ENCODE measurements at regions not wholly inside any gene's neighbourhood (a gene's known extent, or its start where the extent isn't known, plus 50 kb on each side); places are given as distances from the start of the nearest gene placed in this dataset.

DNA sequence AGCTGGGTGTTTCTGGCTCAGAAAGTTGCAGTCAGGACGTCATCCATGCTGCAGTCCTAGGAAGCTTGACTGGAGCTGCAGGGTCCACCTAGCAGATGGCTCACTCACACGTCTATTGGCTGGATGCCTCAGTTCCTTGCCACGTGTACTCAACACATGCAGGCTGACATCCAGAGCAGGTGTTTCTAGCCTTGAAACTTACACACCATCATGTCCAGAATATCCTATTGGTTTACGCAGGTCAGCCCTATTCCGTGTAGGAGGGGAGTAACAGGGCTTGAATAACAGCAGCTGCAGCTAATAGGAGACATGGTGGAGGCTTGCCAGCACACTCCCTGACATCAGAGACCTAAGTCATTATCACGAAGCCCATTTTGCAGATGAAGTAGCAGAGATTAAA, 473.5 kb downstream of the ACTL7B start:
- no TSS peak for BruUV-seq (replicated peaks)
- TF ChIP-seq, protein P1, sequence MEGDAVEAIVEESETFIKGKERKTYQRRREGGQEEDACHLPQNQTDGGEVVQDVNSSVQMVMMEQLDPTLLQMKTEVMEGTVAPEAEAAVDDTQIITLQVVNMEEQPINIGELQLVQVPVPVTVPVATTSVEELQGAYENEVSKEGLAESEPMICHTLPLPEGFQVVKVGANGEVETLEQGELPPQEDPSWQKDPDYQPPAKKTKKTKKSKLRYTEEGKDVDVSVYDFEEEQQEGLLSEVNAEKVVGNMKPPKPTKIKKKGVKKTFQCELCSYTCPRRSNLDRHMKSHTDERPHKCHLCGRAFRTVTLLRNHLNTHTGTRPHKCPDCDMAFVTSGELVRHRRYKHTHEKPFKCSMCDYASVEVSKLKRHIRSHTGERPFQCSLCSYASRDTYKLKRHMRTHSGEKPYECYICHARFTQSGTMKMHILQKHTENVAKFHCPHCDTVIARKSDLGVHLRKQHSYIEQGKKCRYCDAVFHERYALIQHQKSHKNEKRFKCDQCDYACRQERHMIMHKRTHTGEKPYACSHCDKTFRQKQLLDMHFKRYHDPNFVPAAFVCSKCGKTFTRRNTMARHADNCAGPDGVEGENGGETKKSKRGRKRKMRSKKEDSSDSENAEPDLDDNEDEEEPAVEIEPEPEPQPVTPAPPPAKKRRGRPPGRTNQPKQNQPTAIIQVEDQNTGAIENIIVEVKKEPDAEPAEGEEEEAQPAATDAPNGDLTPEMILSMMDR (IDR thresholded peaks at IDR 0.05; ENCODE audit: insufficient read depth in 1 of 2, low read depth in 1 of 2, low read length in 1 of 2, severe bottlenecking in 1 of 2, unreplicated experiment in 1 of 2) = no peak
- intact Hi-C loops (cut with micrococcal nuclease; ENCODE audit: unreplicated experiment) = no loop called here
- ChIA-PET CTCF (no interaction called here), POLR2A (no interaction called here)
- Histone ChIP-seq H3K4me3 (ENCODE audit: low read depth, low read length) (no peak overlapping the region), H3K36me3 (ENCODE audit: control insufficient read depth, insufficient read depth, low read length) (no peaks in the 10 kb centered on the region), H3K27me3 (replicated peaks; ENCODE audit: control insufficient read depth, insufficient read depth, low read length) (no peaks in the 10 kb centered on the region), H3K9me3 (no peaks in the 10 kb centered on the region), H3K4me1 (peaks cover 10% of the 10 kb centered on the region; the same call in 1 of the 2 replicates)
- no peak for DNase-seq
- Mint-ChIP-seq H3K4me3 (ENCODE audit: unreplicated experiment) (no peak overlapping the region), H3K9me3 (ENCODE audit: unreplicated experiment) (no peaks in the 10 kb centered on the region), H3K4me1 (ENCODE audit: low read depth, unreplicated experiment) (peaks cover 7% of the 10 kb centered on the region), H3K36me3 (ENCODE audit: insufficient read depth, unreplicated experiment) (no peaks in the 10 kb centered on the region), H3K27ac (ENCODE audit: unreplicated experiment) (no peak overlapping the region), H3K27me3 (ENCODE audit: insufficient read depth, unreplicated experiment) (no peaks in the 10 kb centered on the region)

- peaks cover 7% of the 10 kb centered on the region for H3K4me1 Mint-ChIP-seq (ENCODE audit: low read depth, unreplicated experiment)
- Histone ChIP-seq H3K36me3 (ENCODE audit: control insufficient read depth, insufficient read depth, low read length) (no peaks in the 10 kb centered on the region), H3K9me3 (peaks cover 11% of the 10 kb centered on the region; the same call in 1 of the 2 replicates), H3K4me3 (ENCODE audit: low read depth, low read length) (no peak overlapping the region), H3K4me1 (peaks cover 20% of the 10 kb centered on the region), H3K27me3 (replicated peaks; ENCODE audit: control insufficient read depth, insufficient read depth, low read length) (no peaks in the 10 kb centered on the region)
- BruUV-seq (replicated peaks) = no TSS peak
- no peak overlapping the region for H3K27ac Mint-ChIP-seq (ENCODE audit: unreplicated experiment)
- no peaks in the 10 kb centered on the region for H3K27me3 Mint-ChIP-seq (ENCODE audit: insufficient read depth, unreplicated experiment)
- POLR2A ChIA-PET = no interaction called here
- H3K36me3 Mint-ChIP-seq (ENCODE audit: insufficient read depth, unreplicated experiment) = no peaks in the 10 kb centered on the region
- intact Hi-C loops (cut with micrococcal nuclease; ENCODE audit: unreplicated experiment) = no loop called here
- no peak for DNase-seq
- TF ChIP-seq, protein P1 (IDR thresholded peaks at IDR 0.05; ENCODE audit: insufficient read depth in 1 of 2, low read depth in 1 of 2, low read length in 1 of 2, severe bottlenecking in 1 of 2, unreplicated experiment in 1 of 2) = no peak
- no peak overlapping the region for H3K4me3 Mint-ChIP-seq (ENCODE audit: unreplicated experiment)
- H3K9me3 Mint-ChIP-seq (ENCODE audit: unreplicated experiment) = peaks cover 13% of the 10 kb centered on the region
- CTCF ChIA-PET = no interaction called here
Measured at GRCh38 chr9:108377881-108378280, 477.9 kb downstream of the ACTL7B start.

DNA sequence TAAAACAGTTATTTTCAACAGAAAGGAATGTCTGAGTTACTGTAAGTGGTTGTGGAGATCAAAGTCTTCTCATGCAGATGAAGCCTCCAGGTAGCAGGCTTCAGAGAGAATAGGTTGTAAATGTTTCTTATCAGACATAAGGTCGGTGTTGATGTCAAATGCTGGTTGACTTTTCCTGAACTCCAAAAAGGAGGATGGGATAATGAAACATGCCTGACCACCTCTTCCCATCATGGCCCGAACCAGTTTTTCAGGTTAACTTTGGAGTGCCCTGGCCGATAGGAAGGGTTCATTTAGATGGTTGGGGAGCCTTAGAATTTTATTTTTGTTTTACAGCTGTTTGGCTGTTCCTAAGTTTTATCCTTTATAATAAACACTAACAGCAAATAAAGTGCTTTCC, 478.4 kb downstream of the ACTL7B start:
- no peaks in the 10 kb centered on the region for H3K36me3 ChIP-seq (ENCODE audit: control insufficient read depth, insufficient read depth, low read length)
- Mint-ChIP-seq H3K27me3 (ENCODE audit: insufficient read depth, unreplicated experiment) (no peaks in the 10 kb centered on the region), H3K4me1 (ENCODE audit: low read depth, unreplicated experiment) (peaks cover 7% of the 10 kb centered on the region), H3K9me3 (ENCODE audit: unreplicated experiment) (peaks cover 13% of the 10 kb centered on the region), H3K27ac (ENCODE audit: unreplicated experiment) (no peak overlapping the region), H3K36me3 (ENCODE audit: insufficient read depth, unreplicated experiment) (no peaks in the 10 kb centered on the region), H3K4me3 (ENCODE audit: unreplicated experiment) (no peak overlapping the region)
- peaks cover 20% of the 10 kb centered on the region for H3K4me1 ChIP-seq
- no peak overlapping the region for H3K4me3 ChIP-seq (ENCODE audit: low read depth, low read length)
- ChIA-PET POLR2A (no interaction called here), CTCF (no interaction called here)
- intact Hi-C loops (cut with micrococcal nuclease; ENCODE audit: unreplicated experiment) = no loop called here
- peak; percentile 44 to 53 for DNase-seq
- TF ChIP-seq, protein P1 (IDR thresholded peaks at IDR 0.05; ENCODE audit: insufficient read depth in 1 of 2, low read depth in 1 of 2, low read length in 1 of 2, severe bottlenecking in 1 of 2, unreplicated experiment in 1 of 2) = no peak
- BruUV-seq (replicated peaks) = no TSS peak
- H3K27me3 ChIP-seq (replicated peaks; ENCODE audit: control insufficient read depth, insufficient read depth, low read length) = no peaks in the 10 kb centered on the region
- H3K9me3 ChIP-seq = peaks cover 11% of the 10 kb centered on the region; the same call in 1 of the 2 replicates

Data from Caco-2 (cell line).